Retinal pigment epithelial cell (primary cell): ENCODE measurements at regions not wholly inside any gene's neighbourhood (a gene's known extent, or its start where the extent isn't known, plus 50 kb on each side); places are given as distances from the start of the nearest gene placed in this dataset.

Experiments used
- DNase-seq: peaks from one replicate; pipeline ENCODE4 v3.0.0-alpha.2; 2010; ENCODE audit warnings: low read depth
- H3K4me3 ChIP-seq: 2 replicates; pipeline ENCODE4 v1.5.1; 2011; ENCODE audit warnings: mild to moderate bottlenecking, low read length, control low read depth, moderate library complexity
- CTCF ChIP-seq: conservative IDR thresholded peaks from 2 replicates; pipeline ENCODE4 v1.5.1; 2011; ENCODE audit warnings: low read depth, low read length, control low read depth, inconsistent platforms

- no peak overlapping the region for H3K4me3 ChIP-seq
- no peak for TF ChIP-seq CTCF
- DNase-seq = no peak
Measured at GRCh38 chr5:111589316-111589715, 77.0 kb upstream of the STARD4 start.

DNA sequence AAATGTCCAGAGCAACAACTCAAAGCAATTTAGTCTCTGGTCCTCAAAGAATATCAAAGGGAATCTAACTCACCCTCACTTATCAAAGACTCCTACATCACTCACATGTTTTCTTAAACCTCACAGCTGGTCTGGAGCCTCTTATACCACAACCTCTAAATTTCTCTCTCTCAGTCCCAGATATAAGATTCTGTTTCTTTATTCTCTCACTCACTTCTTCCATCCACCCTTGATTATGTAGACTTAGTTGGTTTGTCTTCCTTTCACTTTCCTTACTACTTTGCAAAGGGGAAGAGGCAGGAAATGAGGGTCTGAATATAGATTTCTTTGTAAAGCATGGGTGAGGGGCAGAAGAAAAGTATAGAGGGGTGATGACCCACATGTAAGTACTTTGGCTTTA lies 75.4 kb upstream of the STARD4 start:
- no peak for DNase-seq
- no peak for TF ChIP-seq CTCF

GRCh38 chr5:111585946-111586345 lies 73.6 kb upstream of the STARD4 start:
- no peak for DNase-seq
- TF ChIP-seq CTCF = no peak

More for the DNA sequence above, 75.4 kb upstream of the STARD4 start:
- no peak overlapping the region for H3K4me3 ChIP-seq

DNA sequence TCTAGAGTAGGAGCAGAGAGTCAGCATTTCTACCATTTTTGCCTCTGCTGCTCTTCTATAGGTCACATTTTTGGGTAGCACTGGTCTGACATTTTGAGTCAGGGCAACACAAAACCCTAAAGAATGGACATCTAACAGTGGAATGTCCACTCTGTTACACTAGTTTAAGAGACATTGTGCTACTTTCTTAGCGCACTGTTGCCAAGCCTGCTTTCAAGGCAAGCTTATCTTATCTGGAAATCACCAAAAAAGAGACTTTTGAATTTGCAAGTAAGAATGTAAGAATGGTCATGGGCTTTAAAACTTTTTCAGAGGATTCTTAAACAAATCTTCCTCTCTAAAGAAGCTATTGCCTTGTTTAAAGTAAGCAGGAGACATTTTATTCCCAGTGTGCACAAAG lies 73.0 kb upstream of the STARD4 start:
- DNase-seq = no peak
- H3K4me3 ChIP-seq = no peak overlapping the region

More at GRCh38 chr5:111585946-111586345, 73.6 kb upstream of the STARD4 start:
- H3K4me3 ChIP-seq = no peak overlapping the region

DNA sequence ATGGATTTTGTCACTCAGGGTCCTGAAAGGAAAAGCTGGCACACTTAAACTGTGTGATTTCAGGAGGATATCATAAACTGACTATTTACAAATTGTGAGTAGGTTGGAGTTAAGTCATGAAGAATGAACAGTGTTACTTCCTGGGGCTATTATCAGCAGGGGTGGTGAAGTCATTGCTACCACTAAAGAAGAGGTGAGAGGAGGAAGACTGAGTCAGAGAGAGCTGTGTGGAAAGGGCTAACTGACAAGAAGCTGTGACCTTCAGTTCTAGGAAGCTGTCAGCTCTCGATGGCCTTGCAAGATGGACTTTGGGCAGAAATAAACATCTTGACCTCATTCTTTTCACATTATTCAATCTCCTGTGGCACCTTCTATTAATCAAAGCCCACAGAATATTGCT lies 72.3 kb upstream of the STARD4 start:
- H3K4me3 ChIP-seq = no peak overlapping the region
- no peak for DNase-seq
- TF ChIP-seq CTCF = no peak

More for the DNA sequence above, 73.0 kb upstream of the STARD4 start:
- TF ChIP-seq CTCF = no peak

DNA sequence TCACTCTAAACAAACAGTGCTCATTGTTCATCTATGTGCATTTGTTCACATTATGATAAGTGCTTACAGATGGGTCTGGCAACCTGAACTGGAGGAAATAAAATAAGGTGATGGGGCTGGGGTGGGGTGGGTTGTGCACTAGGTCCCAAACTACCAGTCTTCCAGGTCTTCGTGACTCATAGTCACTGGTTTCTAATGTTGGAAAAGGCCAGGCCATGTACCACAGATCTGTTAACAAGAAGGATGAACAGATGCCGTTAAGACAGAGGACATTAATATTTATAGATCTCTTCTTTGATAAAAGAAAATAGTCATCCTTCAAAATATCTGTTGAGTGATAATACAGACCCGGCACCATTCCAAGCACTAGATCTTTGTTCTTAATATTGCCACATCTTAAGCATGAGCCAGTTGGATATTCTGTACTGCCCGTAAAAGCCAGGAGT lies 71.4 kb upstream of the STARD4 start:
- TF ChIP-seq CTCF = no peak
- H3K4me3 ChIP-seq = no peak overlapping the region
- DNase-seq = no peak

DNA sequence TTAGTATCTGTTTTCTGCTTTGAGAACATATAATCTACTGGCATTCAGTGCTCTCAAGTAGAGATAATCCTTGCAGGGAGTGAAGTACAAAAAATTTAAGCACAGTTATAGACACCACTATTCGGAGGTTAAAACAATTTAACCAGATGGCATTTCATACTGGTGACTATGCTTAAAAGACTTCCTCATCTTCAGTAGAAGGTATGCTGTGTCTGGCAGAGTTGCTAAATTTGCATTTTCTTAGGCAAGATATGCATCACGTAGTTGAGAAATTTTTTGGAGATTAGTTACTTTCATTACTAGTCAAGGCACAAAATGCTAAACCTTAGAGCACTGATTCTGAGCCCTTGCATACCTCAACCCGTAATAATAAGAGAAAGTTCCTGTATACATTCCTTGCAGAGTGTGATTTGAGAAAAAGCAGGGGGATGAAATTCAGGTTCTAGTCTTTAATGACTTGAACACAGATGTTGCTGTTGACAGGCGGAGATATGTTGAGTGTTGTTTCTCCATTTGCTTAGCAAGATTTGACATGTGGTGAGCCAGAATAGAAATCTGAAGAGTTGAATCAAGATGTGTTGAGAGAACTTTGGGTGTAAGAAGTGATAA lies 70.8 kb upstream of the STARD4 start:
- TF ChIP-seq CTCF = no peak
- no peak overlapping the region for H3K4me3 ChIP-seq
- peak; percentile 18 for DNase-seq
